A673 (cell line): ENCODE measurements at regions not wholly inside any gene's neighbourhood (a gene's known extent, or its start where the extent isn't known, plus 50 kb on each side); places are given as distances from the start of the nearest gene placed in this dataset.

Experiments used
- EZH2 ChIP-seq: fragments of 200-600 bp; sonication (generic); IDR thresholded peaks from 2 replicates; pipeline ENCODE4 v1.6.1; 2017; ENCODE audit warnings: borderline replicate concordance, low read depth, mild to moderate bottlenecking, mixed read lengths, antibody characterized with exemption, low read length; ENCODE audit not compliant: poor library complexity, severe bottlenecking
- TF ChIP-seq, protein P1 (sequence below): fragments of 300-800, 200-600 bp; sonication (generic); conservative IDR thresholded peaks from 2 replicates; pipeline ENCODE4 v1.5.1; 2017; ENCODE audit warnings: low read depth, mild to moderate bottlenecking, antibody characterized with exemption, low read length, moderate library complexity, mixed read lengths

DNA sequence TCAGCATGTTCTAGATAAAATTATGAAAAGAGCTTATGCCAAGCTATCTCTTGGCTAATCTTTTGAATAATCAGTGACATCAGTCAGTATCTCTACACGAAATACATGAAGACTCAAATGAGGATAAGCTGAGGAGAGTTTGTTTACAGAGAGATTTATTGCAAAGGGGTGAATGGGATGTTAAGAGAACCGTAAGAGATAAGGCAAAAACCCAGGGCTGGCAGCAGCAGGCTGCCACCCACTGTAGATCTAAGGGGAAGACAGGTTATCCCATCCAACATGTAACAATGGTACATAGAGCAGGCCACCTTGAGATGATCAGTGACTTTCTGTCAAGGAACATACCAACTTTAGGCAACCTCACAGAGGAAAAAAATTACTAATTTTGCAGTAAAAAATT, 432.1 kb upstream of the NR3C2 start:
- TF ChIP-seq EZH2, result no peak
- TF ChIP-seq, protein P1, sequence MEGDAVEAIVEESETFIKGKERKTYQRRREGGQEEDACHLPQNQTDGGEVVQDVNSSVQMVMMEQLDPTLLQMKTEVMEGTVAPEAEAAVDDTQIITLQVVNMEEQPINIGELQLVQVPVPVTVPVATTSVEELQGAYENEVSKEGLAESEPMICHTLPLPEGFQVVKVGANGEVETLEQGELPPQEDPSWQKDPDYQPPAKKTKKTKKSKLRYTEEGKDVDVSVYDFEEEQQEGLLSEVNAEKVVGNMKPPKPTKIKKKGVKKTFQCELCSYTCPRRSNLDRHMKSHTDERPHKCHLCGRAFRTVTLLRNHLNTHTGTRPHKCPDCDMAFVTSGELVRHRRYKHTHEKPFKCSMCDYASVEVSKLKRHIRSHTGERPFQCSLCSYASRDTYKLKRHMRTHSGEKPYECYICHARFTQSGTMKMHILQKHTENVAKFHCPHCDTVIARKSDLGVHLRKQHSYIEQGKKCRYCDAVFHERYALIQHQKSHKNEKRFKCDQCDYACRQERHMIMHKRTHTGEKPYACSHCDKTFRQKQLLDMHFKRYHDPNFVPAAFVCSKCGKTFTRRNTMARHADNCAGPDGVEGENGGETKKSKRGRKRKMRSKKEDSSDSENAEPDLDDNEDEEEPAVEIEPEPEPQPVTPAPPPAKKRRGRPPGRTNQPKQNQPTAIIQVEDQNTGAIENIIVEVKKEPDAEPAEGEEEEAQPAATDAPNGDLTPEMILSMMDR, result no peak
